OCI-LY3 (cell line): ENCODE measurements at regions not wholly inside any gene's neighbourhood (a gene's known extent, or its start where the extent isn't known, plus 50 kb on each side); places are given as distances from the start of the nearest gene placed in this dataset.

Source experiments
- H2AFZ ChIP-seq: fragments of 200-600, 300-600 bp; shearing (Covaris generic); 2 replicates; pipeline ENCODE4 v1.6.0; 2014; ENCODE audit warnings: antibody characterized with exemption, low read depth, low read length
- H3K27ac ChIP-seq: fragments of 200-600, 300-600 bp; sonication (generic); 2 replicates; pipeline ENCODE4 v1.5.1; 2014; ENCODE audit warnings: mild to moderate bottlenecking, low read length, moderate library complexity, mixed read lengths
- H3K27me3 ChIP-seq: fragments of 200-600, 300-600 bp; sonication (generic); 2 replicates; pipeline ENCODE4 v1.6.1; 2014; ENCODE audit warnings: low read depth, low read length, mixed read lengths
- H3K36me3 ChIP-seq: fragments of 200-600, 300-600 bp; sonication (generic); replicated peaks from 2 replicates; pipeline ENCODE3; 2014; ENCODE audit warnings: low read depth, low read length, mixed read lengths
- H3K4me1 ChIP-seq: fragments of 300-600, 200-600 bp; sonication (generic); 2 replicates; pipeline ENCODE4 v1.6.1; 2014; ENCODE audit warnings: low read length, mixed read lengths
- H3K4me2 ChIP-seq: fragments of 200-600, 300-600 bp; sonication (generic); 2 replicates; pipeline ENCODE4 v1.6.1; 2014; ENCODE audit warnings: low read length, mixed read lengths
- H3K4me3 ChIP-seq: fragments of 300-600, 200-600 bp; sonication (generic); 2 replicates; pipeline ENCODE4 v1.5.1; 2014; ENCODE audit warnings: antibody characterized with exemption, mild to moderate bottlenecking, low read length, moderate library complexity
- H3K79me2 ChIP-seq: fragments of 300-600, 200-600 bp; shearing (Covaris generic); 2 replicates; pipeline ENCODE4 v1.6.1; 2014; ENCODE audit warnings: mild to moderate bottlenecking, low read length, mixed read lengths
- H3K9ac ChIP-seq: fragments of 300-600, 200-600 bp; shearing (Covaris generic); 2 replicates; pipeline ENCODE4 v1.6.0; 2014; ENCODE audit warnings: mild to moderate bottlenecking, low read length, moderate library complexity
- H3K9me3 ChIP-seq: fragments of 200-600, 300-600 bp; shearing (Covaris generic); 2 replicates; pipeline ENCODE4 v1.6.1; 2014; ENCODE audit warnings: low read length, mixed read lengths; ENCODE audit not compliant: insufficient read depth
- H4K20me1 ChIP-seq: fragments of 200-600, 300-600 bp; sonication (generic); 2 replicates; pipeline ENCODE4 v1.6.1; 2016; ENCODE audit warnings: low read length, mixed read lengths; ENCODE audit not compliant: insufficient read depth
- CTCF ChIP-seq: fragments of 200-600, 300-600 bp; sonication (generic); IDR thresholded peaks from 2 replicates; pipeline ENCODE4 v1.5.1; 2014; ENCODE audit warnings: antibody characterized with exemption, low read length, low read depth
- EZH2phosphoT487 ChIP-seq: fragments of 200-600 bp; shearing (Covaris generic); IDR thresholded peaks from 2 replicates; pipeline ENCODE4 v1.6.1; 2018; ENCODE audit warnings: antibody characterized with exemption, mixed run types, low read depth

GRCh38 chr1:118716775-118717174, 271.4 kb downstream of the TBX15 start:
- TF ChIP-seq CTCF (no peak), EZH2phosphoT487 (no peak)
- Histone ChIP-seq H3K9ac (no peak overlapping the region), H3K4me2 (no peak overlapping the region), H3K4me3 (no peak overlapping the region), H3K27me3 (no peaks in the 10 kb centered on the region), H3K4me1 (no peaks in the 10 kb centered on the region), H3K36me3 (no peaks in the 10 kb centered on the region), H2AFZ (no peak overlapping the region), H4K20me1 (no peaks in the 10 kb centered on the region), H3K27ac (no peak overlapping the region), H3K9me3 (no peaks in the 10 kb centered on the region), H3K79me2 (no peaks in the 10 kb centered on the region)

- no peak overlapping the region for H2AFZ ChIP-seq
- no peaks in the 10 kb centered on the region for H3K79me2 ChIP-seq
- H3K4me1 ChIP-seq: no peaks in the 10 kb centered on the region
- H4K20me1 ChIP-seq: no peaks in the 10 kb centered on the region
- no peak overlapping the region for H3K27ac ChIP-seq
- H3K36me3 ChIP-seq: no peaks in the 10 kb centered on the region
- TF ChIP-seq CTCF (no peak), EZH2phosphoT487 (no peak)
- H3K27me3 ChIP-seq: no peaks in the 10 kb centered on the region
- H3K4me2 ChIP-seq: no peak overlapping the region
- H3K4me3 ChIP-seq: no peak overlapping the region
- no peak overlapping the region for H3K9ac ChIP-seq
- no peaks in the 10 kb centered on the region for H3K9me3 ChIP-seq
Measured at GRCh38 chr1:118711356-118711755, 276.8 kb downstream of the TBX15 start.

- no peak for TF ChIP-seq EZH2phosphoT487
- TF ChIP-seq CTCF: no peak
- no peak overlapping the region for H3K4me3 ChIP-seq
- H3K36me3 ChIP-seq: no peaks in the 10 kb centered on the region
- H3K9ac ChIP-seq: no peak overlapping the region
- no peaks in the 10 kb centered on the region for H4K20me1 ChIP-seq
- no peak overlapping the region for H2AFZ ChIP-seq
- H3K79me2 ChIP-seq: no peaks in the 10 kb centered on the region
- H3K4me1 ChIP-seq: no peaks in the 10 kb centered on the region
- H3K4me2 ChIP-seq: no peak overlapping the region
- no peaks in the 10 kb centered on the region for H3K27me3 ChIP-seq
- H3K27ac ChIP-seq: no peak overlapping the region
- no peaks in the 10 kb centered on the region for H3K9me3 ChIP-seq
Measured at GRCh38 chr1:118698911-118699310, 289.2 kb downstream of the TBX15 start.

GRCh38 chr1:118692143-118692542, 296.0 kb downstream of the TBX15 start:
- H2AFZ ChIP-seq: no peak overlapping the region
- no peaks in the 10 kb centered on the region for H3K27me3 ChIP-seq
- no peaks in the 10 kb centered on the region for H3K36me3 ChIP-seq
- no peak for TF ChIP-seq CTCF
- H3K4me2 ChIP-seq: no peak overlapping the region
- no peaks in the 10 kb centered on the region for H3K79me2 ChIP-seq
- H3K9ac ChIP-seq: no peak overlapping the region
- H3K27ac ChIP-seq: no peak overlapping the region
- no peaks in the 10 kb centered on the region for H3K4me1 ChIP-seq
- H4K20me1 ChIP-seq: no peaks in the 10 kb centered on the region
- no peak overlapping the region for H3K4me3 ChIP-seq
- H3K9me3 ChIP-seq: no peaks in the 10 kb centered on the region
